A549 (cell line): ENCODE measurements at regions not wholly inside any gene's neighbourhood (a gene's known extent, or its start where the extent isn't known, plus 50 kb on each side); places are given as distances from the start of the nearest gene placed in this dataset.

Source experiments
- CTCF ChIP-seq: fragments of >200 bp; sonication (Bioruptor Twin); formaldehyde crosslinking; IDR thresholded peaks from 3 replicates; pipeline ENCODE4 v1.5.1; 2016
- GATA3 ChIP-seq: IDR thresholded peaks from 2 replicates; pipeline ENCODE4 v1.6.1; 2012; ENCODE audit warnings: borderline replicate concordance
- MAX ChIP-seq: IDR thresholded peaks from 2 replicates; pipeline ENCODE4 v1.6.1; 2012
- POLR2A ChIP-seq: IDR thresholded peaks from 2 replicates; pipeline ENCODE4 v1.6.1; 2012; ENCODE audit warnings: mild to moderate bottlenecking, low read length
- TF ChIP-seq, protein P1 (sequence below): fragments of 150-350 bp; IDR thresholded peaks from 2 replicates; pipeline ENCODE4 v1.6.1; 2014; ENCODE audit warnings: low read depth, mild to moderate bottlenecking, low read length

GRCh38 chr20:39299783-39300182, 337.6 kb downstream of the DHX35 start:
- no peak for TF ChIP-seq POLR2A
- TF ChIP-seq, protein P1, sequence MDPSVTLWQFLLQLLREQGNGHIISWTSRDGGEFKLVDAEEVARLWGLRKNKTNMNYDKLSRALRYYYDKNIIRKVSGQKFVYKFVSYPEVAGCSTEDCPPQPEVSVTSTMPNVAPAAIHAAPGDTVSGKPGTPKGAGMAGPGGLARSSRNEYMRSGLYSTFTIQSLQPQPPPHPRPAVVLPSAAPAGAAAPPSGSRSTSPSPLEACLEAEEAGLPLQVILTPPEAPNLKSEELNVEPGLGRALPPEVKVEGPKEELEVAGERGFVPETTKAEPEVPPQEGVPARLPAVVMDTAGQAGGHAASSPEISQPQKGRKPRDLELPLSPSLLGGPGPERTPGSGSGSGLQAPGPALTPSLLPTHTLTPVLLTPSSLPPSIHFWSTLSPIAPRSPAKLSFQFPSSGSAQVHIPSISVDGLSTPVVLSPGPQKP: no peak
- no peak for TF ChIP-seq CTCF
- TF ChIP-seq GATA3: no peak
- TF ChIP-seq MAX: no peak
